ENCODE measurements at regions not wholly inside any gene's neighbourhood (a gene's known extent, or its start where the extent isn't known, plus 50 kb on each side); places are given as distances from the start of the nearest gene placed in this dataset.

DNA sequence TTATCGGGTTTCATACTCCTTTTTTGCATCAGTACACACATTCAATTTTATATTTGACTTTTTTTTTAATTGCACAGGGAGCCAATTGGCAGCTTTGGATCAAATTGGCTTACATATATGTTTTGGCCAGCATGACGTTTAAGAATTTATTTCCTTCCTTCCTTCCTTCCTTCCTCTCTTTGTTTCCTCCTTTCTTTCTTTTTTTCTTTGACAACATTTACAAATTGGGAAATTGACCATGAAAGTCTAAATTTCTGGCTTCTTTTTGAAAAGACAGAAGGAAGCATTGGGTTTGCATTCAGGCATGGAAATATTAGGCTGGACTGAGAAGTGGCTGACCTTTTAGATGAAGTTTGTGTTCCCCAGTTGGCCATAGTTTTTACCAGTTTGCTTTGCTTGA lies 103.4 kb upstream of the IGSF10 start:
- DNase-seq (ENCODE audit: low read depth), result no peak
- TF ChIP-seq CTCF (IDR thresholded peaks at IDR 0.05; ENCODE audit: low read depth, low read length) (no peak), POLR2A (IDR thresholded peaks at IDR 0.05; ENCODE audit: extremely low read depth, insufficient read length) (no peak), MYC (IDR thresholded peaks at IDR 0.05; ENCODE audit: low read depth, low read length) (no peak)
- TF ChIP-seq, protein P1, sequence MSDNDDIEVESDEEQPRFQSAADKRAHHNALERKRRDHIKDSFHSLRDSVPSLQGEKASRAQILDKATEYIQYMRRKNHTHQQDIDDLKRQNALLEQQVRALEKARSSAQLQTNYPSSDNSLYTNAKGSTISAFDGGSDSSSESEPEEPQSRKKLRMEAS (IDR thresholded peaks at IDR 0.05; ENCODE audit: low read depth, low read length), result no peak
- no peak overlapping the region for H3K4me3 ChIP-seq (ENCODE audit: low read depth, low read length)

- TF ChIP-seq CTCF (IDR thresholded peaks at IDR 0.05; ENCODE audit: low read depth, low read length) (no peak), MYC (IDR thresholded peaks at IDR 0.05; ENCODE audit: low read depth, low read length) (no peak), POLR2A (IDR thresholded peaks at IDR 0.05; ENCODE audit: extremely low read depth, insufficient read length) (no peak)
- TF ChIP-seq, protein P1 (IDR thresholded peaks at IDR 0.05; ENCODE audit: low read depth, low read length), result no peak
- no peak overlapping the region for H3K4me3 ChIP-seq (ENCODE audit: low read depth, low read length)
- no peak for DNase-seq (ENCODE audit: low read depth)
Measured at GRCh38 chr3:151563305-151563704, 102.4 kb upstream of the IGSF10 start.

DNA sequence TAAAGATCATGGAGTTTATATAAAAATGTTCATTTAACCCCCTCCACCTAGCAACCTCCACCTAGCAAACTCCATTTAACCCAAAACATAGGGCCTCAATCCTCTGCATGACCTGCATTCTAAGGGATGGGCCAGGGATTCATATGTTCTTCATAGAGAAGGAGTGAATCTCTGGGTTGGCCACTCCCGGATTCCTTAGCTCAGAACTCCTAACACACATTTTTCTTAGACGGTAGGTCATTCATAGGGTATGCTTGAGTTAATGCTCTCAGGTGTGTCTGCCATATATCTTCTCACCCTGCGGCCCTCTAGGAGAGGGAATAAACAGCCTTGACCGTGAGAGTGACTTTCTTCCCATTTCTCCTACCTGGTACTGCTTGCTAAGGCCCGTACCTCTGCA lies 102.0 kb upstream of the IGSF10 start:
- no peak overlapping the region for H3K4me3 ChIP-seq (ENCODE audit: low read depth, low read length)
- TF ChIP-seq, protein P1 (IDR thresholded peaks at IDR 0.05; ENCODE audit: low read depth, low read length), result no peak
- TF ChIP-seq MYC (IDR thresholded peaks at IDR 0.05; ENCODE audit: low read depth, low read length) (no peak), CTCF (IDR thresholded peaks at IDR 0.05; ENCODE audit: low read depth, low read length) (no peak), POLR2A (IDR thresholded peaks at IDR 0.05; ENCODE audit: extremely low read depth, insufficient read length) (no peak)
- DNase-seq (ENCODE audit: low read depth), result no peak

- no peak for DNase-seq (ENCODE audit: low read depth)
- TF ChIP-seq POLR2A (IDR thresholded peaks at IDR 0.05; ENCODE audit: extremely low read depth, insufficient read length) (no peak), MYC (IDR thresholded peaks at IDR 0.05; ENCODE audit: low read depth, low read length) (no peak)
- TF ChIP-seq, protein P1 (IDR thresholded peaks at IDR 0.05; ENCODE audit: low read depth, low read length), result no peak
- no peak overlapping the region for H3K4me3 ChIP-seq (ENCODE audit: low read depth, low read length)
Measured at GRCh38 chr3:151561878-151562277, 101.0 kb upstream of the IGSF10 start.

- no peak overlapping the region for H3K4me3 ChIP-seq (ENCODE audit: low read depth, low read length)
- TF ChIP-seq POLR2A (IDR thresholded peaks at IDR 0.05; ENCODE audit: extremely low read depth, insufficient read length), result no peak
- no peak for TF ChIP-seq CTCF (IDR thresholded peaks at IDR 0.05; ENCODE audit: low read depth, low read length)
- TF ChIP-seq, protein P1 (IDR thresholded peaks at IDR 0.05; ENCODE audit: low read depth, low read length), result no peak
- TF ChIP-seq MYC (IDR thresholded peaks at IDR 0.05; ENCODE audit: low read depth, low read length), result no peak
- DNase-seq (ENCODE audit: low read depth), result no peak
Measured at GRCh38 chr3:151560738-151561137, 99.9 kb upstream of the IGSF10 start.

- TF ChIP-seq MYC (IDR thresholded peaks at IDR 0.05; ENCODE audit: low read depth, low read length) (no peak), POLR2A (IDR thresholded peaks at IDR 0.05; ENCODE audit: extremely low read depth, insufficient read length) (no peak), CTCF (IDR thresholded peaks at IDR 0.05; ENCODE audit: low read depth, low read length) (no peak)
- TF ChIP-seq, protein P1 (IDR thresholded peaks at IDR 0.05; ENCODE audit: low read depth, low read length), result no peak
- no peak overlapping the region for H3K4me3 ChIP-seq (ENCODE audit: low read depth, low read length)
- DNase-seq (ENCODE audit: low read depth), result no peak
Measured at GRCh38 chr3:151559736-151560135, 98.9 kb upstream of the IGSF10 start.

Data from NB4 (cell line).